ENCODE measurements at regions not wholly inside any gene's neighbourhood (a gene's known extent, or its start where the extent isn't known, plus 50 kb on each side); places are given as distances from the start of the nearest gene placed in this dataset.
"Not testable (repeated sequence)": the region's sequence is repeated elsewhere in the genome, so short reads cannot be mapped to it uniquely, and the experiment has no call there.

DNA sequence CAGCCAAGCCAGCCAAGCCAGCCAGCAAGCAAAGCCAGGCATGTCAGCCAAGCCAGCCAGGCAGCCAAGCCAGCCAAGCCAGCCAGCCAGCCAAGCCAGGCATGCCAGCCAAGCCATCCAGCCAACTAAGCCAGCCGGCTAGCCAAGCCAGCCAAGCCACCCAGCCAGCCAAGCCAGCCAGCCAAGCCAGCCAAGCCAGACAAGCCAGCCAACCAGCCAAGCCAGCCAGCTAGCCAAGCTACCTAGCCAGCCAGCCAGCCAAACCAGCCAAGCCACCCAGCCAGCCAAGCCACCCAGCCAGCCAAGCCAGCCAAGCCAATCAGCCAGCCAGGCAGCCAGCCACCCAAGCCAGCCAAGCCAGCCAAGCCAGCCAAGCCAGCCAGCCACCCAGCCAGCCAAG, 1600.5 kb downstream of the RPIA start:
- TF ChIP-seq POLR2A, POLR2AphosphoS5 (IDR thresholded peaks at IDR 0.05): not testable (repeated sequence)
- TF ChIP-seq, protein P1, sequence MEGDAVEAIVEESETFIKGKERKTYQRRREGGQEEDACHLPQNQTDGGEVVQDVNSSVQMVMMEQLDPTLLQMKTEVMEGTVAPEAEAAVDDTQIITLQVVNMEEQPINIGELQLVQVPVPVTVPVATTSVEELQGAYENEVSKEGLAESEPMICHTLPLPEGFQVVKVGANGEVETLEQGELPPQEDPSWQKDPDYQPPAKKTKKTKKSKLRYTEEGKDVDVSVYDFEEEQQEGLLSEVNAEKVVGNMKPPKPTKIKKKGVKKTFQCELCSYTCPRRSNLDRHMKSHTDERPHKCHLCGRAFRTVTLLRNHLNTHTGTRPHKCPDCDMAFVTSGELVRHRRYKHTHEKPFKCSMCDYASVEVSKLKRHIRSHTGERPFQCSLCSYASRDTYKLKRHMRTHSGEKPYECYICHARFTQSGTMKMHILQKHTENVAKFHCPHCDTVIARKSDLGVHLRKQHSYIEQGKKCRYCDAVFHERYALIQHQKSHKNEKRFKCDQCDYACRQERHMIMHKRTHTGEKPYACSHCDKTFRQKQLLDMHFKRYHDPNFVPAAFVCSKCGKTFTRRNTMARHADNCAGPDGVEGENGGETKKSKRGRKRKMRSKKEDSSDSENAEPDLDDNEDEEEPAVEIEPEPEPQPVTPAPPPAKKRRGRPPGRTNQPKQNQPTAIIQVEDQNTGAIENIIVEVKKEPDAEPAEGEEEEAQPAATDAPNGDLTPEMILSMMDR (IDR thresholded peaks at IDR 0.05): not testable (repeated sequence)

Measured in stomach (tissue), 4 donors.